ENCODE measurements at regions not wholly inside any gene's neighbourhood (a gene's known extent, or its start where the extent isn't known, plus 50 kb on each side); places are given as distances from the start of the nearest gene placed in this dataset.
"Not testable (repeated sequence)": the region's sequence is repeated elsewhere in the genome, so short reads cannot be mapped to it uniquely, and the experiment has no call there.

DNA sequence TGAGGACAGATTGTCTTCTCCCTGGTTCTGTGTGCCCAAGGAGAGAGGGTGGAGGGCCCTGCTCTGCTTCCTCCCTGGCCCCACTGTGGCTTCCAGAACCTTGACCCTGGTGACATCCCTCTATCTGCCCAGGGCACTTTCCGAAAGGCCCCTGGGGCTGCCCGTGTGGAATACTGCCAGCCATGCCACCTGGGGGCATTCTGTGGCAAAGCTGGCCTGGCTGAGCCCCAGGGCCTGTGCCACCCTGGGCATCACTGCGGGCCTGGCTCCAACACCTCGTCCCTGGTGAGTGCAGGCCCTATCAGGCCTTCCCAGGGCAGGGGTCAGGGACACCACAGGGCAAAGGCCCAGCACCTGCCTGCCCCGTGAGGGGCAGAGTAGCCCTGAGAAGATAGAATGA is 123.7 kb upstream of the MTLN start:
- H3K27me3 Mint-ChIP-seq (ENCODE audit: low read depth in 3 of 3); H3K4me1 Mint-ChIP-seq; H4K20me1 ChIP-seq (ENCODE audit: insufficient read depth, low read length); H2AFZ ChIP-seq (ENCODE audit: insufficient read depth, low read depth, low read length, poor library complexity, severe bottlenecking); H3K9me3 ChIP-seq (replicated peaks in 1 of 2; ENCODE audit: control insufficient read depth in 1 of 2, insufficient read depth in 1 of 2, low read length in 2 of 2); DNase-seq; H3K27me3 ChIP-seq (ENCODE audit: control insufficient read depth in 2 of 2, insufficient read depth in 2 of 2, low read length in 2 of 2); H3K4me3 Mint-ChIP-seq; intact Hi-C loops (cut with micrococcal nuclease); H3K27ac Mint-ChIP-seq; H3K9ac ChIP-seq (ENCODE audit: insufficient read depth, low read length, poor library complexity, severe bottlenecking); H3K4me2 ChIP-seq (replicated peaks; ENCODE audit: extremely low read depth, low read length, poor library complexity, severe bottlenecking); H3K79me2 ChIP-seq (ENCODE audit: insufficient read depth, low read length); H3K9me3 Mint-ChIP-seq; H3K36me3 Mint-ChIP-seq; H3K36me3 ChIP-seq (replicated peaks in 1 of 2; ENCODE audit: control insufficient read depth in 1 of 2, insufficient read depth in 2 of 2, low read length in 2 of 2); H3K4me1 ChIP-seq (ENCODE audit: control insufficient read depth in 1 of 2, insufficient read depth in 2 of 2, low read length in 2 of 2); H3K27ac ChIP-seq (ENCODE audit: low read depth in 1 of 2, low read length in 2 of 2); H3K4me3 ChIP-seq (replicated peaks in 1 of 3; ENCODE audit: low read depth in 2 of 3, low read length in 3 of 3): not testable (repeated sequence)
- no CpG with 5 or more reads among the region's 5 CpGs for WGBS (ENCODE audit: insufficient coverage)

DNA sequence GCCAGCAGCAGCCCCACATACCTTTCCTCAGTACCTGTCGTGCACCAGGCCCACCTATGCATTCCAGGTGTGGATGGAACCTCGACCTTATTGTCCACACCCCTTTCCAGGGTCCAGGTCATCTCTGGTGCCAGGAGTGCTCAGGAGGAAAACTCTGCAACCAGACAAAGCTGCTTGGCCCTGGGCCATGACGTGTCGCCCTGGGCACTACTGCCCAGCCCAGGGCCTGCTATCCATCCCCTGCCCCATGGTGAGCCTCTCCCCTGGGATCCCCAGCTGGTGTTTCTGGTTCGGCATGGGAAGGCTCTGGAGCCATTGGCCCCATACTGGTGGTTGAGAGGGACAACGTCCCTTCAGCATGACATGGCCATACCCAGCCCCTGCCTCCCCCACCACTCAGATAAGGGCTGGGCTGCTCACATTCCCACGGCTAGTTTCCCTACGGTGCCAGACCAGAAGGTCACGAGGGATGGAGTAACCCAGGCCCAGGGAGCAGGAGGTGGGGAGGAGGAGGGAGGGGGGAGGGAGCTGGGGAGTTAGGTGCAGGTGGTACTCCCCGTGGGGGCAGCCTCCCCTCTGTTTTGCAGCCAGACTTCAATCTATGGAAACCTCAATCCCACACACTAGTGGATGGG is 123.2 kb upstream of the MTLN start:
- H3K36me3 Mint-ChIP-seq; H3K27ac Mint-ChIP-seq; H3K27ac ChIP-seq (ENCODE audit: low read depth in 1 of 2, low read length in 2 of 2); H2AFZ ChIP-seq (ENCODE audit: insufficient read depth, low read depth, low read length, poor library complexity, severe bottlenecking); H3K79me2 ChIP-seq (ENCODE audit: insufficient read depth, low read length); DNase-seq; H3K27me3 Mint-ChIP-seq (ENCODE audit: low read depth in 3 of 3); H3K4me1 Mint-ChIP-seq; H3K9ac ChIP-seq (ENCODE audit: insufficient read depth, low read length, poor library complexity, severe bottlenecking); H3K9me3 Mint-ChIP-seq; H4K20me1 ChIP-seq (ENCODE audit: insufficient read depth, low read length); intact Hi-C loops (cut with micrococcal nuclease); H3K9me3 ChIP-seq (replicated peaks in 1 of 2; ENCODE audit: control insufficient read depth in 1 of 2, insufficient read depth in 1 of 2, low read length in 2 of 2); H3K27me3 ChIP-seq (ENCODE audit: control insufficient read depth in 2 of 2, insufficient read depth in 2 of 2, low read length in 2 of 2); H3K36me3 ChIP-seq (replicated peaks in 1 of 2; ENCODE audit: control insufficient read depth in 1 of 2, insufficient read depth in 2 of 2, low read length in 2 of 2); H3K4me3 ChIP-seq (replicated peaks in 1 of 3; ENCODE audit: low read depth in 2 of 3, low read length in 3 of 3); H3K4me3 Mint-ChIP-seq; H3K4me1 ChIP-seq (ENCODE audit: control insufficient read depth in 1 of 2, insufficient read depth in 2 of 2, low read length in 2 of 2); H3K4me2 ChIP-seq (replicated peaks; ENCODE audit: extremely low read depth, low read length, poor library complexity, severe bottlenecking): not testable (repeated sequence)
- WGBS (ENCODE audit: insufficient coverage): no CpG with 5 or more reads among the region's 10 CpGs

DNA sequence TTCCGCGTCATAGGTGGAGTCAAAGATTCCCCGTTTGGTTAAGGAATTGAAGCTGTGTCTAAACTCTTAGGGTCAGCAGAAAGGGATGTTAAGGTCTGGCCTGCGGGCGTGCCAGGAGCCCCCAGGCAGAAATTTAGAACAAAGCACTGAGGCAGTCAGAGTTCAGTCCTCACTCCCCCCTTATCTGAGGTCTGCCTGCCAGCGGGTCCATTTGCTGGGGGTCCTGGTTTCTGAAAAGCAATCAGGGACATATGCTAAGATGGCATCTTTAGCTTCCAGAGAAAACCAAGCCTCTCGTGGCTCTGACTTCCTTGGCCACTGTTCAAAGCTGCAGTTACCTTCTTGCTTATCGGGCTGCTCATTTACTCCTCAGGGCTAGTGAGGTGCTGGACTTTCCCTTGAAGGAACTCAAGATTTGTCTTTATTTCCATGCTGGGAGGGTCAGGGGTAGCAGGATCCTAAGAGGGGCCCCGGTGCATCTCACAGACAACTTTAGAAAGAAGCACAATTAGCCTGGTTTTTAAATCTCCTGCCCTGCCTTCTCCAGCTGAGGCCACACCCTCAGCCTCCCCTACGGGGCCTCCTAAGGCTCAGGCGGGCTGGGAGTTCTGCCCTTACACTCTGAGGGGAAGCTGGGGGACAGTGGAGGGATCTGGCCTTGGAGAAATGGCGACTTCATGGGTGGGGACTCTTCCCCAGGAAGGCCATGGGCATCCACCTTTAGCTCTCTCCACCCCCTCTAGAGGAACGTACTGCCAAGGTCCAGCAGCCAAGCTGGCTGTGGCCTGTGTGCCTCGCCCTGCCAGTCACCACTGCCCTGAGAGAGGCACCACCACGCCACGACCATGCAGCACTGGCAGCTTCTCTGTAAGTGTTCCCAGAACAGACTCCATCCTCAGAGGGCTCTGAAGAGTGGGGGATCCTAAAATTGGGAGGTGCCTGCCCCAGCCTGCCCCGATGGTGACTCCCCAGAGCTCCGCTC is 121.1 kb upstream of the MTLN start:
- H3K36me3 ChIP-seq (replicated peaks in 1 of 2; ENCODE audit: control insufficient read depth in 1 of 2, insufficient read depth in 2 of 2, low read length in 2 of 2); H3K27ac ChIP-seq (ENCODE audit: low read depth in 1 of 2, low read length in 2 of 2); H3K27ac Mint-ChIP-seq; H3K27me3 Mint-ChIP-seq (ENCODE audit: low read depth in 3 of 3); H3K79me2 ChIP-seq (ENCODE audit: insufficient read depth, low read length); H3K4me1 ChIP-seq (ENCODE audit: control insufficient read depth in 1 of 2, insufficient read depth in 2 of 2, low read length in 2 of 2); H3K9ac ChIP-seq (ENCODE audit: insufficient read depth, low read length, poor library complexity, severe bottlenecking); H3K4me2 ChIP-seq (replicated peaks; ENCODE audit: extremely low read depth, low read length, poor library complexity, severe bottlenecking); H3K9me3 Mint-ChIP-seq; H3K4me1 Mint-ChIP-seq; H2AFZ ChIP-seq (ENCODE audit: insufficient read depth, low read depth, low read length, poor library complexity, severe bottlenecking); H3K36me3 Mint-ChIP-seq; H3K27me3 ChIP-seq (ENCODE audit: control insufficient read depth in 2 of 2, insufficient read depth in 2 of 2, low read length in 2 of 2); DNase-seq; intact Hi-C loops (cut with micrococcal nuclease); H3K4me3 Mint-ChIP-seq; H4K20me1 ChIP-seq (ENCODE audit: insufficient read depth, low read length); H3K4me3 ChIP-seq (replicated peaks in 1 of 3; ENCODE audit: low read depth in 2 of 3, low read length in 3 of 3); H3K9me3 ChIP-seq (replicated peaks in 1 of 2; ENCODE audit: control insufficient read depth in 1 of 2, insufficient read depth in 1 of 2, low read length in 2 of 2): not testable (repeated sequence)
- WGBS (ENCODE audit: insufficient coverage): no CpG with 5 or more reads among the region's 18 CpGs

DNA sequence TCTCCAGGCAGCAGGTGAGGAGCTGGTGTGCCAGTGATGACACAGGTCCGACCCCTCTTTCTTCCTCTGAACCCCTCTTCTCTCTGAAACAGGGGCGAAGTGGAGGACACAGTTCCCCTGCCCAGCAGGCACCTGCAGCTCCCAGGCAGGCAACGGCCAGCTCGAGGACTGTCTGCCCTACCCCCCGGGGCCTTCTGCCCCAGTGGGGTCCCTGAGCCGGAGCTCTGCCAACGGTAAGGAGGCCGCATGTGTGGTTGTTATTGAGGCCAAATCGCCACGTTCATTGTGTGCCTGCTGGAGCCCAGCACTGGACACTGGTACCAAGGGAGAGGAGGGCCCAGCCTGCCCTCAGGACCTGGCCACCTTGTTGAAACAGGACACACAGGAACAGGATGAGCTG is 119.3 kb upstream of the MTLN start:
- H3K27ac Mint-ChIP-seq; DNase-seq; H2AFZ ChIP-seq (ENCODE audit: insufficient read depth, low read depth, low read length, poor library complexity, severe bottlenecking); H3K27me3 Mint-ChIP-seq (ENCODE audit: low read depth in 3 of 3); H3K27ac ChIP-seq (ENCODE audit: low read depth in 1 of 2, low read length in 2 of 2); H3K36me3 Mint-ChIP-seq; H3K4me1 ChIP-seq (ENCODE audit: control insufficient read depth in 1 of 2, insufficient read depth in 2 of 2, low read length in 2 of 2); intact Hi-C loops (cut with micrococcal nuclease); H3K4me1 Mint-ChIP-seq; H3K36me3 ChIP-seq (replicated peaks in 1 of 2; ENCODE audit: control insufficient read depth in 1 of 2, insufficient read depth in 2 of 2, low read length in 2 of 2); H3K9me3 ChIP-seq (replicated peaks in 1 of 2; ENCODE audit: control insufficient read depth in 1 of 2, insufficient read depth in 1 of 2, low read length in 2 of 2); H3K9me3 Mint-ChIP-seq; H3K9ac ChIP-seq (ENCODE audit: insufficient read depth, low read length, poor library complexity, severe bottlenecking); H3K79me2 ChIP-seq (ENCODE audit: insufficient read depth, low read length); H3K4me3 Mint-ChIP-seq; H3K4me3 ChIP-seq (replicated peaks in 1 of 3; ENCODE audit: low read depth in 2 of 3, low read length in 3 of 3); H3K27me3 ChIP-seq (ENCODE audit: control insufficient read depth in 2 of 2, insufficient read depth in 2 of 2, low read length in 2 of 2); H3K4me2 ChIP-seq (replicated peaks; ENCODE audit: extremely low read depth, low read length, poor library complexity, severe bottlenecking); H4K20me1 ChIP-seq (ENCODE audit: insufficient read depth, low read length): not testable (repeated sequence)
- WGBS (ENCODE audit: insufficient coverage): no CpG with 5 or more reads among the region's 10 CpGs

All from CD14-positive monocyte (primary cell).